LNCaP clone FGC (cell line): ENCODE measurements at regions not wholly inside any gene's neighbourhood (a gene's known extent, or its start where the extent isn't known, plus 50 kb on each side); places are given as distances from the start of the nearest gene placed in this dataset.

Experiments used
- DNase-seq: peaks from one replicate; pipeline ENCODE4 v3.0.0-alpha.2; 2011; ENCODE audit warnings: low read depth
- H3K4me3 ChIP-seq: 2 replicates; pipeline ENCODE4 v1.5.1; 2011; ENCODE audit warnings: mild to moderate bottlenecking, low read depth, low read length, control low read depth
- CTCF ChIP-seq: IDR thresholded peaks from 2 replicates; pipeline ENCODE4 v1.5.1; 2012; ENCODE audit warnings: mild to moderate bottlenecking; ENCODE audit not compliant: control insufficient read depth, insufficient read depth; ENCODE audit errors: extremely low read depth

GRCh38 chr10:8633909-8634308 lies 579.4 kb downstream of the GATA3 start:
- no peak for DNase-seq
- no peak overlapping the region for H3K4me3 ChIP-seq
- no peak for TF ChIP-seq CTCF

GRCh38 chr10:8636371-8636770 lies 581.9 kb downstream of the GATA3 start:
- TF ChIP-seq CTCF = no peak
- DNase-seq = no peak
- no peak overlapping the region for H3K4me3 ChIP-seq

- no peak overlapping the region for H3K4me3 ChIP-seq
- no peak for TF ChIP-seq CTCF
- DNase-seq = no peak
These were observed 583.2 kb downstream of the GATA3 start for GRCh38 chr10:8637640-8638039.

GRCh38 chr10:8638088-8638672 lies 583.7 kb downstream of the GATA3 start:
- no peak for TF ChIP-seq CTCF
- no peak for DNase-seq
- H3K4me3 ChIP-seq = no peak overlapping the region

GRCh38 chr10:8639486-8640185 lies 585.1 kb downstream of the GATA3 start:
- TF ChIP-seq CTCF = no peak
- H3K4me3 ChIP-seq = no peak overlapping the region
- no peak for DNase-seq

GRCh38 chr10:8640301-8640700 lies 585.8 kb downstream of the GATA3 start:
- H3K4me3 ChIP-seq = no peak overlapping the region
- no peak for TF ChIP-seq CTCF
- no peak for DNase-seq

- H3K4me3 ChIP-seq = no peak overlapping the region
- DNase-seq = no peak
- no peak for TF ChIP-seq CTCF
These were observed 586.4 kb downstream of the GATA3 start for GRCh38 chr10:8640878-8641277.
